H1 (cell line): ENCODE measurements at regions not wholly inside any gene's neighbourhood (a gene's known extent, or its start where the extent isn't known, plus 50 kb on each side); places are given as distances from the start of the nearest gene placed in this dataset.

ENCODE experiments used
- CHD1 ChIP-seq: IDR thresholded peaks from 2 replicates; pipeline ENCODE4 v1.6.1; 2012; ENCODE audit warnings: low read depth, low read length, improper control_type of control experiment
- EP300 ChIP-seq, 2 experiments: IDR thresholded peaks; 1 replicate in 1 of 2; 2 replicates in 1 of 2; pipeline ENCODE4 v1.6.1; 2011 to 2012; ENCODE audit warnings: low read depth in 2 of 2, low read length in 2 of 2, mild to moderate bottlenecking in 2 of 2, borderline replicate concordance in 1 of 2, inconsistent platforms in 1 of 2, moderate library complexity in 1 of 2
- HDAC6 ChIP-seq: IDR thresholded peaks from one replicate; pipeline ENCODE4 v1.7.1; 2012; ENCODE audit warnings: low read depth, mild to moderate bottlenecking, inconsistent platforms, low read length, moderate library complexity
- JUN ChIP-seq: IDR thresholded peaks from 2 replicates; pipeline ENCODE4 v1.6.1; 2011; ENCODE audit warnings: low read depth, mild to moderate bottlenecking, improper control_type of control experiment, low read length
- NRF1 ChIP-seq: IDR thresholded peaks from 2 replicates; pipeline ENCODE4 v1.6.1; 2011; ENCODE audit warnings: mild to moderate bottlenecking, low read depth, low read length, improper control_type of control experiment
- TCF12 ChIP-seq: IDR thresholded peaks from 2 replicates; pipeline ENCODE4 v1.6.1; 2011; ENCODE audit warnings: low read depth, mild to moderate bottlenecking, low read length
- TF ChIP-seq, protein P1 (sequence below), 3 experiments: IDR thresholded peaks; 1 replicate in 2 of 3; 2 replicates in 1 of 3; pipeline versions ENCODE4 v1.5.1 to v1.6.1; 2011; ENCODE audit warnings: low read length in 3 of 3, mild to moderate bottlenecking in 3 of 3, inconsistent platforms in 2 of 3, low read depth in 1 of 3, moderate library complexity in 1 of 3; ENCODE audit not compliant: insufficient read depth in 1 of 3; ENCODE audit errors: control extremely low read depth in 1 of 3

- TF ChIP-seq JUN = no peak
- no peak for TF ChIP-seq NRF1
- no peak for TF ChIP-seq CHD1
- no peak for TF ChIP-seq EP300 (IDR thresholded peaks at IDR 0.05; ENCODE audit: borderline replicate concordance in 1 of 2, low read depth in 2 of 2, low read length in 2 of 2)
- TF ChIP-seq HDAC6 = no peak
- TF ChIP-seq TCF12 = no peak
- TF ChIP-seq, protein P1, sequence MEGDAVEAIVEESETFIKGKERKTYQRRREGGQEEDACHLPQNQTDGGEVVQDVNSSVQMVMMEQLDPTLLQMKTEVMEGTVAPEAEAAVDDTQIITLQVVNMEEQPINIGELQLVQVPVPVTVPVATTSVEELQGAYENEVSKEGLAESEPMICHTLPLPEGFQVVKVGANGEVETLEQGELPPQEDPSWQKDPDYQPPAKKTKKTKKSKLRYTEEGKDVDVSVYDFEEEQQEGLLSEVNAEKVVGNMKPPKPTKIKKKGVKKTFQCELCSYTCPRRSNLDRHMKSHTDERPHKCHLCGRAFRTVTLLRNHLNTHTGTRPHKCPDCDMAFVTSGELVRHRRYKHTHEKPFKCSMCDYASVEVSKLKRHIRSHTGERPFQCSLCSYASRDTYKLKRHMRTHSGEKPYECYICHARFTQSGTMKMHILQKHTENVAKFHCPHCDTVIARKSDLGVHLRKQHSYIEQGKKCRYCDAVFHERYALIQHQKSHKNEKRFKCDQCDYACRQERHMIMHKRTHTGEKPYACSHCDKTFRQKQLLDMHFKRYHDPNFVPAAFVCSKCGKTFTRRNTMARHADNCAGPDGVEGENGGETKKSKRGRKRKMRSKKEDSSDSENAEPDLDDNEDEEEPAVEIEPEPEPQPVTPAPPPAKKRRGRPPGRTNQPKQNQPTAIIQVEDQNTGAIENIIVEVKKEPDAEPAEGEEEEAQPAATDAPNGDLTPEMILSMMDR (IDR thresholded peaks at IDR 0.05; ENCODE audit: control extremely low read depth in 1 of 3, insufficient read depth in 1 of 3, low read depth in 1 of 3, low read length in 3 of 3) = no peak
These were observed 297.4 kb downstream of the THBS2 start (continued) for GRCh38 chr6:168956141-168956838.
